GM18858 (cell line): ENCODE measurements at regions not wholly inside any gene's neighbourhood (a gene's known extent, or its start where the extent isn't known, plus 50 kb on each side); places are given as distances from the start of the nearest gene placed in this dataset.

Source experiments
- ATAC-seq: cut with Tn5 transposase; IDR thresholded peaks from one replicate; pipeline ENCODE4 v1.9.1; 2021; ENCODE audit not compliant: unreplicated experiment

DNA sequence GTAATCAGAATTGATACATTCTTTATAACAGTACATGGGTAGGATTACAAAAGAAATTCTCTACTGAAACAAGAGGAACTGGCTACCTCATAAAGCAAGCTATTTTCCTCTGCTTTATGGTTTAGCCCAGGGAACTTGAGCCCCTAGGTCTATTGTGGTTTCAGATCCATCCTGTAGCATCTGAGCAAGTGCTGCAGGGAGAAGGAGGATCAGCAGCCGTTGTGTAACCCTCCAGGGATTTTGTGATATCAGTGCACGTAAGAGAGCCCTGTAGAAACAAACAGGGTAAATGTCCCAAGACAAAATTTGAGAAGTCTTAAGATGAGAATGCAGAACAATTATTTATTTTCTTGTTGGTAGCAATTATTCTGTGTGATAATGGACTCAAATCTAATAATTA, 165.2 kb upstream of the DEFB112 start:
- no peak for ATAC-seq

- ATAC-seq = no peak
Measured at GRCh38 chr6:50217841-50218240, 168.1 kb upstream of the DEFB112 start.

GRCh38 chr6:50236164-50236563, 186.4 kb upstream of the DEFB112 start:
- ATAC-seq = no peak

DNA sequence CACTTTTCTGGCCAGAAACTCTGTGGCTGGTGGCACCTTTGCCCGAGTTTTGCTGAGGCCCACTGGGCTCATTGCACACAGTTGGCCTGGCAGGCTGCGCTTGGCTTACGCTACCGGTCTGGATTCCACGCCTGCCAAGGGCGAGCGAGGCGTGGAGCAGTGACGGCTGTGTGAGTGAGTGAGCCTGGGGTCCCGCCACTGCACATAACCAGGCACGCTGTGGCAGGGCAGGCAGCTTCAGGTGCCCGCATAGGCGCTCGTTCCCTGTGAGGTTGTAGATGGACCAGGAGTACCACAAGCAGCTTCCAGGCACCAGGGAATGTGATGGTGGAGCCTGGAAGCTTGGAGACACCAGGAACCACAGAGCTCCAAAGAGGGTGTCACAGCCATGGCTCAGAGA, 190.1 kb upstream of the DEFB112 start:
- no peak for ATAC-seq

- ATAC-seq = no peak
Measured at GRCh38 chr6:50240986-50241385, 191.3 kb upstream of the DEFB112 start.

DNA sequence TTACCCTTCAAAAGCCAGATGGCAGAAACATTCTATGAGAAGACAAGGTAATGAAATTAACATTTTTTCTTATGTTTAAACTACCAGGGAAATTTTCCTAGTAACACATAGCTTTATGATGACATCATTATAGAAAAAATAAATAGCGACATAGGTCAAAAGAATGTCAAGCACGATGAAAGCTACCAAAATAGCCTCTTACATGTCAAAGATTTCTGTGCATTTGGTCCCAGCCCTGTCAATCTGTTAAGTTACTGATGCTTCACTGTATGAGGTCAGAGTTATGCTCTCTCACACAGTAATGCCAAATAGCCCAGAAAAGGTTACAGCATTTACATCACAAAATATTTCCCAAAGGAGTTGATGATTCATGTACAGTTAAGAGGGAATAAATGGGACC, 199.8 kb upstream of the DEFB112 start:
- no peak for ATAC-seq

DNA sequence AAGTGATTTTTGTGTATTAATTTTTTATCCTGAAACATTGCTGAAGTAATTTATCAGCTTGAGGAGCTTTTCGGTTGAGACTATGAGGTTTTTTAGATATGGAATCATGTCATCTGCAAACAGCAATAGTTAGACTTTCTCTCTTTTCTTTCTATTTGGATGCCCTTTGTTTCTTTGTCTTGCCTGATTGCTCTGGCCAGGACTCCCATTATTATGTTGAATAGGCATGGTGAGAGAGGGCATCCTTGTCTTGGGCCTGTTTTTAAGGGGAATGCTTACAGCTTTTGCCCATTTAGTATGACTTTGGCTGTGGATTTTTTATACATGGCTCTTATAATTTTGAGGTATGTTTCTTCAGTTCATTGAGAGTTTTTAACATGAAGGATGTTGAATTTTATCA, 207.6 kb upstream of the DEFB112 start:
- ATAC-seq = no peak

DNA sequence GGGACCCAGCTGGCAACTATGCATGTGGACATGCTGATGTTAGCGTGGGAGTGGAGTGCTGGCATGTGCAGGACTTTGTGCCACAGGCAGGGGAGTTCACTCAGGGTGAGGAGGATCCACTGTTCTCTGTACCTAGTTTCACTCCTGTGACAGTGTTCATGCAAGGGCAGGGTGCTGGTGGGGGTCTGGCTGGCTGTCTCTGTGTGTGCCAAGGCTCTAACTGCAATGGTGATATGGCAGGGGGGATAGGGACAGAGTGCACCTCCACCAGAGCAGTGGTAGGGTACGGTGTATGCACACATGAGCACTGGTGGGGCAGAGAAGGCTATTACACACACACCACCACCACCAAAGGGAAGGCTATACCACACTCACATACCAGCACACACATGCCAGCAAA, 210.2 kb upstream of the DEFB112 start:
- no peak for ATAC-seq

DNA sequence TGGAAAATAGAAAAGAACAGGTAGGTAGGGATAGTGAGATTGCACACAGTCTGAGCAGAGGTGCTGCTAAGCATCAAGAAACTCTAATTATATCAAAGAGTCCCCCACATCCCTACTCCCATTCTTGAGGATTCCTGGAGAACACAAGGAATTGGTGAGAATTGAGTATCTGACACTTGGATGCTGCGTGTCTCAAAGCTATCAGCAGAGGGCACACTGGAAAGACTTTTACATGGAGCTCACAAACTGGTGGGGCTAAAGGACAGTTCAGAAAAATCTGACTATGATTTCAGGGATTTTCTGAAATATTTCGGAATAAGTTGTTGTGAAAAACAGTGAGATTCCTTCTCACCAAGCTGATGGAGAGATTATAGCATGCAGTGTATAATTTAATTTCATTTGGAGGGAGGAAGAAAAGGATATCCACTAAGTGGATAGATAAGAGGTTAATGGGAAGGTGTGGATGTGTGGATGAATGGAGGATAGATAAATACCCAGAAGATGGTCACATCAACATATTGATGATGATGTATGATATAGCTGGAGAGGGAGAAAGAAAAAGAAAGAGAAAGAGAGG, 215.4 kb upstream of the DEFB112 start:
- no peak for ATAC-seq

- ATAC-seq = no peak
Measured at GRCh38 chr6:50270415-50270814, 220.7 kb upstream of the DEFB112 start.

GRCh38 chr6:50271266-50271665, 221.5 kb upstream of the DEFB112 start:
- ATAC-seq = no peak

GRCh38 chr6:50271817-50272216, 222.1 kb upstream of the DEFB112 start:
- no peak for ATAC-seq

DNA sequence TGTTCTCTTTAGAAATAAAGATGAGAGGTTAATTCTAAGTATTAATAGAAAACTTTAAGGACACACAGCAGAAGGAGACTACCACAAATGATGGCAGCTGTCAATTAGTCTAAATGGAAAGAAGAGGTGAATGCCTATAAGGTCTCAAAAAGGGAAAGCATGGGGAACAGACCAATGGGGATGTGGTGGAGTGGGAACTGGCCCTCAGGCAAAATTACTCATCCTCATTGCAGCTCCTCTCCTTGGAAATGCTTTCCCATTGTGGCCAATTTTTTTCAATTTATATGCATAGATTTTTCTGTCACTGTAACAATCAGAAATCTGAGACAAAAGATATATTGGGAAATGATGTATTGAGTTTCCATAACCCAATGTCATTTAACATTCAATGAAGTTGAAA, 222.9 kb upstream of the DEFB112 start:
- no peak for ATAC-seq

DNA sequence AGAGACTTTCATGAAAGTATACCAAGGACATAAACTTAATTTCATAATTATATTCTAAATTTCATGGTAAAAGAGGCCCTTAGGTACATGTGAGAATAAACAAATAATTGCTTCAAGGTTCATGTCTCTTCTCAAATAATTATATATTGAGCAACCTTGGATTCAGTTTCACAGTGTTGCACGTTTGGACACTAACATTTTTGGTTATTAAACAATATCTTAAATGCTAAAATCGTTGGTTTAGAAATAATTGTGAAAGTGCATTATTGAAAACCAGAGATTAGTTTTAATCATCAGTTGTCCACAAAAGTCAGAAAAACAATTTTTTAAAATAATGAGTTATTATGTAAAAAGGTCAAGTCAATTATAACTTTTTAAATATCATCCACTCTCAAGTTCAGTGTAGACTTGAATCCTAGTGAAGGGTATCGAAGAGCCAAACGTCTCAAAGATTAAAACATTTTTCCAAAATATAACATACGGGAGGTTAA, 227.1 kb upstream of the DEFB112 start:
- ATAC-seq = no peak

DNA sequence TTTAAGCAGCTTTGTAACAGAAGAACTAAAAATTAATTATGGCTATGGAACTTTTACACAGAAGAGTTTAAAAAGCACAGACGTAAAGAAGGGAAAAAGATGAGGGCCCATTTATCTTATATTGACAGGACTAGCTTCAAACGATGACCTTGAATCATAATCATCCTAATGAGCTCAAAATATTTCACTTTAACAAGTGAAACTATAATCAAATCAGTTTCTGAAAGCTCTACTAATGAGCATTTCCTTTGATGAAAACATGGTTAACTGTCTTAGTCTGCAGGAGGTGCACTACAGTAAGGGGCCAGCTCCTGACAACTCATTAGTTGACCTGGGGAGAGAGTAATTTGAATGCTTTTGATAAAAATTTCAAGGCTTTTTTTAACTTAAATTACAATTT, 228.0 kb upstream of the DEFB112 start:
- ATAC-seq = no peak

- ATAC-seq = no peak
Measured at GRCh38 chr6:50278663-50279062, 228.9 kb upstream of the DEFB112 start.

DNA sequence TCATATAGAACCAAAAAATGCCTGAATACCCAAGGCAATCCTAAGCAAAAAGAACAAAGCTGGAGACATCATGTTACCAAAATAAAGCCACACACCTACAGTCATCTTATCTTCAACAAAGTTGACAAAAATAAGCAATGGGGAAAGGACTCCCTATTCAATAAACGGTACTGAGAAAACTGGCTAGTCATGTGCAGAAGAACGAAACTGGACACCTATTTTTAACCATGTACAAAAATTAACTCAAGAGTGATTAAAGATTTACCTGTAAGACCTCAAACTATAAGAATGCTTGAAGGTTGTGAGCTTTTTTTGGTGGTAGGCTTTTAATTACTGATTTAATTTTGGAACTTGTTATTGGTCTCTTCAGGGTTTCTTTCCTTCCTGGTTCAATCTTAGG, 236.0 kb upstream of the DEFB112 start:
- no peak for ATAC-seq

DNA sequence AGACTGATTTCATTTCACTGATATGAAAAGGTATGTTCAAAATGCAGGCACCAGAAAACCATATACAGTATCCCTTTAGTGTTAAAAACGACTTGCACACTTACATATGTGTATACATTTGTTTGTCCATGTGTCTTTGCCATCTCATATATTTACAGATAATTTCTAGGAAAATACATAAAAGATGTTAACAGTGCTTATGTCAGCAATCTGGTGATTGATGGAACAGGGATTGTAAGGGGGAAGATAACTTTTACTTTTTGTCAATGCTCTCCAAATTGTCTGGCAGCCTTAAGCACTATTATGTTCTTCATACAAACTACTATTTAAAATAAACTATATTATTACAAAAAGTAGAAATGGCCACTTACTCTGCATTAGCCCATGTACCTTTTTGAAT, 238.5 kb upstream of the DEFB112 start:
- ATAC-seq = no peak

- ATAC-seq = no peak
Measured at GRCh38 chr6:50288881-50289280, 239.2 kb upstream of the DEFB112 start.

DNA sequence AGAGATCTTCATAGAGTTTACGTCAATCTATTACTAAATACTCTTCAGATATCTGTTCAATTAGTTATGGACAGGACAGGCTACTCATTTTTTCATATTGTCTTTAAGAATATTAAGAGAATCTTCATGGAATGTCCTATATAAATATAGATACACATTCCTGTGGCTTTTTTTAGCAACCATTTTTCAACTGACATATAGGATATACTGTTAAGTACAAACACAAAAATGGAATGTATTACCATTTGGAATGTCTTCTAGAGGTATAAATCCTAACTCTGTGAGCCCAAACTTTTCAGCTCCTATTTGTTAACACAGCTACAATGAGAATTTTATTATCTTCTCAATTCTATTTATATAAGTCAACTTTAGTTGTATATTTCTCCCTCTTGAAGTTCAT, 239.6 kb upstream of the DEFB112 start:
- ATAC-seq = no peak

- ATAC-seq = no peak
Measured at GRCh38 chr6:50301307-50301706, 251.6 kb upstream of the DEFB112 start.

GRCh38 chr6:50305660-50306059, 255.9 kb upstream of the DEFB112 start:
- no peak for ATAC-seq

DNA sequence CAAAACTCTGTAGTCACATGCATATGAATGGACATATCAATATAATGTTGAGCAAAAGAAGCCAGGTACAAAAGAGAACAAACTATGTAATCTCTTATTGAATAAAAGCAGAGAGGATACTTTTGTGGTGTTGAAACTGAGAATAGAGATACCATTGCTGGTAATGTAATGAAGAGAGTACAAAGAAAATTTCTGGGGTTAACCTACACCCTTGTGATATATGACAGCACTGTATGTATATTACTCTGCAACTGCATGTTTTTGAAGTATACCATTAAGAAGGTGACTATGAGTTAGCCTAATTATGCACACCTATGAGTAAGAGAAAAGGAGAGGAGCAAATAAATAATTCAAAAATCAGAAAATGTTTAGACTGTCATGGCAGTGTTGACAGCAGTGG, 268.8 kb upstream of the DEFB112 start:
- no peak for ATAC-seq

- ATAC-seq = no peak
Measured at GRCh38 chr6:50330347-50330746, 280.6 kb upstream of the DEFB112 start.
